22Rv1 (cell line): ENCODE measurements at regions not wholly inside any gene's neighbourhood (a gene's known extent, or its start where the extent isn't known, plus 50 kb on each side); places are given as distances from the start of the nearest gene placed in this dataset.
"Not testable (repeated sequence)": the region's sequence is repeated elsewhere in the genome, so short reads cannot be mapped to it uniquely, and the experiment has no call there.

ENCODE experiments used
- H3K27ac ChIP-seq: fragments of 450-650 bp; 2 replicates; pipeline ENCODE4 v1.5.1; 2017
- CTCF ChIP-seq: fragments of 450-650 bp; IDR thresholded peaks from 2 replicates; pipeline ENCODE4 v1.5.1; 2017; ENCODE audit warnings: mild to moderate bottlenecking
- ZFX ChIP-seq: fragments of 450-650 bp; IDR thresholded peaks from 2 replicates; pipeline ENCODE4 v1.6.1; 2017; ENCODE audit warnings: antibody characterized with exemption, borderline replicate concordance

GRCh38 chr12:131471271-131471905 lies 239.5 kb upstream of the SFSWAP start:
- no peak for TF ChIP-seq CTCF
- TF ChIP-seq ZFX = no peak
- no peak overlapping the region for H3K27ac ChIP-seq

DNA sequence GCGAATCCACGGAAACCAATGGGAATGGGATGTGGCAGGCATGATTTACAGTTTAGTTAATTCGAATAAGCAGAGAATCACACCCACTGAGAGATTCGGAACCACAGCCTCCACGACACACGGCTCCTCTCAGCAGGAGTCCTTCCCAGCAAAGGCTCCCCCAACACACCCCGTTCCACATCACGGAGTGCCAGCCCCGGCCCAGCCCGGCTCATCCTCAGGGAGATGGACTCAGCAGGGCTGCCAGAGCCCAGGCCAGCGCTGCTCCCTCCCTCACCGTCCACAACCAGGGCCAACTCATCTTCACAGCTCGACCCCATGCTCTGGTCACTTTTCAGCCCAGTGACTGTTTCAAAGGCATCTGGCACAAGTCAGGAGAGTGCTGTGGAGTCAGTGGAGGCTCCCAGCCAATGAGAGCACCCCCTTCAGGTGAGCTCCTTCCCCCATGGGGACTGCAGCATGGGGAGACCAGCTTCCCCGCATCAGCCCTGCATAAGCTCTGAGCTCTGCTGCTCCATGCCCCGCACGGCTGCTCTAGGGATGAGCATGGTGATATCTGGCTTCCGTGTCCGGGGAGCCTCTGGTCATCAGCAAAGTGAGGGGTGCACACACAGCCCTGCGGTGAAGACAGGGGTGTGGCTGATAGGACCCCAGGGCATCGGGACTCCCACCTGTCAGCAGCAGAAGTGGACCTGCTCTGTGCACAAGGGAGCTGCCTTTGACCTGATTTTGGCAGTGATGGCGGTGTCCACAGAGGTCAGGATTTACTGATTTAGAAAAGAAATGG lies 238.8 kb upstream of the SFSWAP start:
- TF ChIP-seq CTCF (no peak), ZFX (no peak)
- no peak overlapping the region for H3K27ac ChIP-seq

GRCh38 chr12:131473261-131473660 lies 237.6 kb upstream of the SFSWAP start:
- H3K27ac ChIP-seq = no peak overlapping the region
- TF ChIP-seq ZFX (no peak), CTCF (no peak)

GRCh38 chr12:131473741-131474709 lies 236.9 kb upstream of the SFSWAP start:
- no peak overlapping the region for H3K27ac ChIP-seq
- TF ChIP-seq ZFX = no peak
- TF ChIP-seq CTCF = peak; percentile 10; the same call in 1 of the 2 replicates

- not testable (repeated sequence) for H3K27ac ChIP-seq
These were observed 235.9 kb upstream of the SFSWAP start for GRCh38 chr12:131475012-131475411.

GRCh38 chr12:131477613-131478012 lies 233.3 kb upstream of the SFSWAP start:
- no peak overlapping the region for H3K27ac ChIP-seq
- no peak for TF ChIP-seq ZFX
- TF ChIP-seq CTCF = no peak

GRCh38 chr12:131478468-131478867 lies 232.4 kb upstream of the SFSWAP start:
- no peak for TF ChIP-seq CTCF
- TF ChIP-seq ZFX = no peak
- no peak overlapping the region for H3K27ac ChIP-seq
